ENCODE measurements at regions not wholly inside any gene's neighbourhood (a gene's known extent, or its start where the extent isn't known, plus 50 kb on each side); places are given as distances from the start of the nearest gene placed in this dataset.
"Not testable (repeated sequence)": the region's sequence is repeated elsewhere in the genome, so short reads cannot be mapped to it uniquely, and the experiment has no call there.

GRCh38 chr5:167346461-167346860 lies 945.0 kb upstream of the WWC1 start:
- Mint-ChIP-seq H3K36me3 (no peaks in the 10 kb centered on the region), H3K27ac (no peak overlapping the region), H3K9me3 (peaks cover 4% of the 10 kb centered on the region), H3K4me1 (no peaks in the 10 kb centered on the region), H3K4me3 (no peak overlapping the region)
- no peak for ATAC-seq
- DNase-seq (ENCODE audit: low spot score in 2 of 2): no peak

DNA sequence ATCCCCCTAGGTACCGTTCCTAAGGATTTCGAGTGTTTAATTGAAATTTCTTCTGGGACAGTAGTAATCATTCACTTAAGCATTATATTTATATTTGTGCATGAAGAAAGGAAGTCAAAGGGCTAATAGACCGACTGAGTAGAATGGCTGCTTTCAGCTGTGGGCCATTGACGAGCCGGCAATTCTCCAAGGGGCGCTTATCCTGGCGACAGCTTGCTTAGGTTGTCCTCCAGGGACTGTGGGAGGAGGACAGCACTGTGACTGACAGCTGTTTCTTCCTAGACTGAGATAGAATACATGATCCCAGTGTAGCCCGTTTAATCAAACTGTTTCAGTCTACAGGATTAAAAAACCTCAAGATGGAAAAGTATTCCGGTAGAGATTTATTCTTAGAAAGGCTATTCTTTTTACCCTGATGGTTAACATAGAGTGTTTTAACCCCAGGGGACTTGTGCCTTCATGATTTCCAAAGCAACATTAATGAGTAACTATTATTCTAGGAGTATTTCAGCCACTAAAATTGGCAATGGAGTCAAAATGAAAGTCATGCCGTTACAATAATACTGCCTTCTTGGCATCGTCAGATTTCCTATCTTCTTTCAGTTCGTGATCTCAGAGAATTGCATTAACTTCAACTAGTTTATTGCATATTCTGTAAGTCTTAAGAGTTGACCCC lies 943.1 kb upstream of the WWC1 start:
- ATAC-seq (no peak), DNase-seq (ENCODE audit: low spot score in 2 of 2) (no peak)
- Mint-ChIP-seq H3K27ac (no peak overlapping the region), H3K4me1 (no peaks in the 10 kb centered on the region), H3K9me3 (peaks cover 4% of the 10 kb centered on the region), H3K36me3 (no peaks in the 10 kb centered on the region), H3K4me3 (no peak overlapping the region)

- ATAC-seq (no peak), DNase-seq (ENCODE audit: low spot score in 2 of 2) (no peak)
- no peak overlapping the region for H3K27ac Mint-ChIP-seq
- no peaks in the 10 kb centered on the region for H3K4me1 Mint-ChIP-seq
- no peak overlapping the region for H3K4me3 Mint-ChIP-seq
- H3K36me3 Mint-ChIP-seq: no peaks in the 10 kb centered on the region
- H3K9me3 Mint-ChIP-seq: peaks cover 4% of the 10 kb centered on the region
Measured at GRCh38 chr5:167348980-167349379, 942.5 kb upstream of the WWC1 start.

DNA sequence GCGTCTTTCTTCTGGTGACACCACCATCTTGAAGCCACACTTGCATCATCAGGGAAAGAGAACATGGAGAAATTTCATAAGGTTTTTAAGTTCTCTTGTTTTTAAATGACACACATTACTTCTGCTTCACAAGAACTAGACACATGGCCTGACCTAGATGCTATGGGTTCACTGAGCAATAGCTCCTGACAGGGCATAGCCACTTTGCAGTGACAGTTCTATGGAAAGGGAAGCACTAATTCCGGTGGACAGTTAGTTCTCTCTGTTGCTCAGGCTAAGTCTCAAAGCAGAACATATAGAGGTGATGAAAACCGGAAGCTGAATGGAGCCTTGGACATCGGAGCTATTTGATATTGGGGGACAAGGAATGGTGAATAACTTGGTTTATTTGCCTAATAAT lies 940.1 kb upstream of the WWC1 start:
- no peak for DNase-seq (ENCODE audit: low spot score in 2 of 2)
- Mint-ChIP-seq H3K4me1 (no peaks in the 10 kb centered on the region), H3K4me3 (no peak overlapping the region), H3K9me3 (peaks cover 4% of the 10 kb centered on the region), H3K36me3 (no peaks in the 10 kb centered on the region), H3K27ac (no peak overlapping the region)
- no peak for ATAC-seq

GRCh38 chr5:167352801-167353200 lies 938.6 kb upstream of the WWC1 start:
- Mint-ChIP-seq H3K36me3 (no peaks in the 10 kb centered on the region), H3K27ac (no peak overlapping the region), H3K4me3 (no peak overlapping the region), H3K4me1 (no peaks in the 10 kb centered on the region), H3K9me3 (peaks cover under 1% of the 10 kb centered on the region)
- ATAC-seq (no peak), DNase-seq (ENCODE audit: low spot score in 2 of 2) (no peak)

DNA sequence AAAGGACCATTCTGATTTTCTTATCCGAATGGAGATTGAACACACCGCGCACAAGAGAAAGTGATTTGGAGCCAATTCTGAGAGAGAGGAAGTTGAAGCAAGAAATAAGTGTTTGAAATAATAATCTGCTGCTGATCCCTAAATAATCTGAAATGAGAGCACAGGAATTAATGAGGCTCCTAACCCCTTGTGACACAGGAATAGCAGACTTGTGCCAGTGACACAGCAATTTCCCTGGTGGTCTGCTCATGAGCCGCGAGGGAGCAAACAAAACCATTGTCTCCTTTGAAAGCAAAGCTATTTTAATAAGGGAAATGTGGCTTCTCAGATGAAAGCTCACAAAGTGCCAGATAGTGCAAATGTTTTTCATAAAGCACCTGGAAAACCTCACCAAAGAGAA lies 936.1 kb upstream of the WWC1 start:
- Mint-ChIP-seq H3K27ac (no peak overlapping the region), H3K36me3 (no peaks in the 10 kb centered on the region), H3K4me3 (no peak overlapping the region), H3K9me3 (no peaks in the 10 kb centered on the region), H3K4me1 (no peaks in the 10 kb centered on the region)
- no peak for DNase-seq (ENCODE audit: low spot score in 2 of 2)
- no peak for ATAC-seq

- Mint-ChIP-seq H3K9me3 (no peaks in the 10 kb centered on the region), H3K4me1 (no peaks in the 10 kb centered on the region), H3K36me3 (no peaks in the 10 kb centered on the region), H3K4me3 (no peak overlapping the region), H3K27ac (no peak overlapping the region)
- no peak for DNase-seq (ENCODE audit: low spot score in 2 of 2)
- no peak for ATAC-seq
Measured at GRCh38 chr5:167356374-167356773, 935.1 kb upstream of the WWC1 start.

GRCh38 chr5:167358868-167359492 lies 932.5 kb upstream of the WWC1 start:
- Mint-ChIP-seq H3K4me3 (no peak overlapping the region), H3K27ac (no peak overlapping the region), H3K9me3 (peaks cover 3% of the 10 kb centered on the region), H3K36me3 (no peaks in the 10 kb centered on the region), H3K4me1 (no peaks in the 10 kb centered on the region)
- DNase-seq (ENCODE audit: low spot score in 2 of 2) (no peak), ATAC-seq (no peak)

GRCh38 chr5:167361795-167362194 lies 929.6 kb upstream of the WWC1 start:
- Mint-ChIP-seq H3K4me1 (no peaks in the 10 kb centered on the region), H3K27ac (no peak overlapping the region), H3K4me3 (no peak overlapping the region), H3K36me3 (no peaks in the 10 kb centered on the region), H3K9me3 (peaks cover 9% of the 10 kb centered on the region)
- ATAC-seq: no peak
- no peak for DNase-seq (ENCODE audit: low spot score in 2 of 2)

- DNase-seq (ENCODE audit: low spot score in 2 of 2) (no peak), ATAC-seq (no peak)
- Mint-ChIP-seq H3K36me3 (no peaks in the 10 kb centered on the region), H3K27ac (no peak overlapping the region), H3K9me3 (peaks cover 9% of the 10 kb centered on the region), H3K4me1 (no peaks in the 10 kb centered on the region), H3K4me3 (no peak overlapping the region)
Measured at GRCh38 chr5:167363065-167363464, 928.4 kb upstream of the WWC1 start.

DNA sequence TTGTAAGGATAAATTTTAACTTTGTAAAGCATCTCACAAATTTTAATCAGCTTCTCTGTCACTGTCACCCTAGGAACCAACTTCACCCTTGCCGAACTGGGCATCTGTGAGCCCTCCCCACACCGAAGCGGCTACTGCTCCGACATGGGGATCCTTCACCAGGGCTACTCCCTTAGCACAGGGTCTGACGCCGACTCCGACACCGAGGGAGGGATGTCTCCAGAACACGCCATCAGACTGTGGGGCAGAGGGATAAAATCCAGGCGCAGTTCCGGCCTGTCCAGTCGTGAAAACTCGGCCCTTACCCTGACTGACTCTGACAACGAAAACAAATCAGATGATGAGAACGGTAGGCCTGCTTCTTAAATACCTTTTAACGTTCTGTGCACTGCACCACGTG lies 916.3 kb upstream of the WWC1 start:
- no peaks in the 10 kb centered on the region for H3K36me3 Mint-ChIP-seq
- DNase-seq (ENCODE audit: low spot score in 2 of 2) (no peak), ATAC-seq (no peak)
- no peak overlapping the region for H3K27ac Mint-ChIP-seq
- peaks cover 7% of the 10 kb centered on the region for H3K9me3 Mint-ChIP-seq
- no peaks in the 10 kb centered on the region for H3K4me1 Mint-ChIP-seq
- H3K4me3 Mint-ChIP-seq: no peak overlapping the region

- Mint-ChIP-seq H3K4me3 (no peak overlapping the region), H3K36me3 (no peaks in the 10 kb centered on the region), H3K9me3 (peaks cover 19% of the 10 kb centered on the region), H3K27ac (no peak overlapping the region), H3K4me1 (no peaks in the 10 kb centered on the region)
- no peak for DNase-seq (ENCODE audit: low spot score in 2 of 2)
- no peak for ATAC-seq
Measured at GRCh38 chr5:167378894-167379723, 912.3 kb upstream of the WWC1 start.

DNA sequence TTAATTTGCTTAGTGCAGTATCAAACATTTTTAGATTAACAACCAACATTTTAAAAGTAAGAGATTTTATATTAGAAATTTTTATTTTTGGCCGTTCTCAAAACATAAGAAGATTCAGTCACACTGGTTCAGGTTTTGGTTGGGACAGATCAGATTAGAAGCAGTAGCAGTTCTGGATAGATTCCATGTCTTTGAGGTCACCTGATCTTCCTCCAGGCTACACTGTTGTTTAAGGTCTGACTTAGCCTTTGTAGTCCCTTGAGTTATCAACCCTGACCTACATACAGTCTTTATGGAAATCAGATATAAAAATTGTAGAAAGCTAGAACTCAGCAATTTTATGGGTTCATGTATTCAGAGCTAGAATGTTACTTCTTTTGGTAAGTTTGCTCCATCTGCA lies 910.0 kb upstream of the WWC1 start:
- Mint-ChIP-seq H3K27ac (no peak overlapping the region), H3K36me3 (no peaks in the 10 kb centered on the region), H3K4me1 (no peaks in the 10 kb centered on the region), H3K9me3 (peaks cover 25% of the 10 kb centered on the region), H3K4me3 (no peak overlapping the region)
- DNase-seq (ENCODE audit: low spot score in 2 of 2) (no peak), ATAC-seq (no peak)

- Mint-ChIP-seq H3K9me3 (peaks cover 23% of the 10 kb centered on the region), H3K4me1 (no peaks in the 10 kb centered on the region), H3K4me3 (no peak overlapping the region), H3K36me3 (no peaks in the 10 kb centered on the region), H3K27ac (no peak overlapping the region)
- ATAC-seq (no peak), DNase-seq (ENCODE audit: low spot score in 2 of 2) (no peak)
Measured at GRCh38 chr5:167389537-167389936, 901.9 kb upstream of the WWC1 start.

DNA sequence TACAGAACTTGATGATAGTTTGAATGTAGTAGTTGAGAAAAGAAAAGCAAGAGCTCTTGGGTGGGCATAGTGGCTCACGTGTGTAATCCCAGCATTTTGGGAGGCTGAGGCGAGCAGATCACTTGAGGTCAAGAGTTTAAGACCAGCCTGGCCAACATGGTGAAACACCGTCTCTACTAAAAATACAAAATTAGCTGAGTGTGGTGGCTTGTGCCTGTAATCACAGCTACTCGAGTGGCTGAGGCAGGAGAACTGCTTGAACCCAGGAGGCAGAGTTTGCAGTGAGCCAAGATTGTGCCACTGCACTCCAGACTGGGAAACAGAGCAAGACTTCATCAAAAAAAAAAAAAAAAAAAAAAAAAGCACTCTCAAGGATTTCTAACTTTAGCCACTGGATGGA lies 900.2 kb upstream of the WWC1 start:
- not testable (repeated sequence) for H3K4me3 Mint-ChIP-seq; H3K4me1 Mint-ChIP-seq; H3K36me3 Mint-ChIP-seq; H3K27ac Mint-ChIP-seq; DNase-seq (ENCODE audit: low spot score in 2 of 2); ATAC-seq
- peaks cover 23% of the 10 kb centered on the region for H3K9me3 Mint-ChIP-seq

DNA sequence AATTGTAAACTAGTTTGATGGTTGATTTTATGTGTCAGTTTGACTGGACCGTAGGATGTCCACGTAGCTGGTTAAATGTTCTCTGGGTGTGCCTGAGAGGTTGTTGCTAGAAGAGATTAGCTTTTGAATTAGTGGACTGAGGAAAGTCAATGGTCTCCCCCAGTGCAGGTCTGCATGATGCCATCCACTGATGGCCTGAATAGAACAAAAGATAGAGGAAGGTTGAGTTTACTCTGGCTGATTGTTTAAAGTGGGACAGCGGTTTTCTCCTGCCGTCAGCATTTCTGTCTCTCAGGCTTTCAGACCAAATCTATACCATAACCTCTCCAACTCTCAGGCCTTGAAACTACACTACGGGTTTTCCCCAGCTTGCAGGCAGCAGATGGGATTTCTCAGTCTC lies 899.2 kb upstream of the WWC1 start:
- no peaks in the 10 kb centered on the region for H3K4me1 Mint-ChIP-seq
- H3K4me3 Mint-ChIP-seq: no peak overlapping the region
- H3K27ac Mint-ChIP-seq: no peak overlapping the region
- ATAC-seq (no peak), DNase-seq (ENCODE audit: low spot score in 2 of 2) (no peak)
- peaks cover 30% of the 10 kb centered on the region for H3K9me3 Mint-ChIP-seq
- no peaks in the 10 kb centered on the region for H3K36me3 Mint-ChIP-seq
